Esophagus muscularis mucosa (tissue), 4 donors: ENCODE measurements at regions not wholly inside any gene's neighbourhood (a gene's known extent, or its start where the extent isn't known, plus 50 kb on each side); places are given as distances from the start of the nearest gene placed in this dataset.

Experiments used
- DNase-seq: peaks from one replicate; pipeline ENCODE4 v3.0.0-alpha.2; 2017; ENCODE audit errors: extremely low spot score
- H3K27ac ChIP-seq, 4 donors: fragments of 200-600 bp; sonication (generic); replicated peaks in 1 of 4; 1 replicate in 3 of 4; 2 replicates in 1 of 4; pipeline ENCODE4 v1.5.1; 2016 to 2019; ENCODE audit warnings: mild to moderate bottlenecking in 1 of 4
- H3K27me3 ChIP-seq, 4 donors: fragments of 200-600 bp; sonication (generic); one replicate each; pipeline versions ENCODE4 v1.5.1 to v1.6.0; 2016 to 2019
- H3K36me3 ChIP-seq, 4 donors: fragments of 200-600 bp; sonication (generic); one replicate each; pipeline ENCODE4 v1.5.1; 2016 to 2019
- H3K4me1 ChIP-seq, 4 donors: fragments of 200-600 bp; sonication (generic); one replicate each; pipeline ENCODE4 v1.5.1; 2016 to 2019
- H3K4me3 ChIP-seq, 4 donors: fragments of 200-600 bp; sonication (generic); 1 replicate in 2 of 4; 2 replicates in 2 of 4; pipeline ENCODE4 v1.5.1; 2016 to 2019; ENCODE audit warnings: mild to moderate bottlenecking in 4 of 4, moderate library complexity in 1 of 4
- H3K9me3 ChIP-seq, 4 donors: fragments of 200-600 bp; sonication (generic); 1 replicate in 3 of 4; 2 replicates in 1 of 4; pipeline ENCODE4 v1.5.1; 2016 to 2019
- CTCF ChIP-seq, 3 experiments: fragments of 200-600 bp in 2 of 3; fragments of 450-650 bp in 1 of 3; sonication (generic) in 2 of 3; IDR thresholded peaks; one replicate each; pipeline ENCODE4 v1.5.1; 2017 to 2019; ENCODE audit warnings: antibody characterized with exemption in 3 of 3, mild to moderate bottlenecking in 2 of 3, moderate library complexity in 1 of 3
- EP300 ChIP-seq: sonication (generic); formaldehyde crosslinking; IDR thresholded peaks from one replicate; pipeline ENCODE4 v1.6.1; 2017; ENCODE audit warnings: antibody characterized with exemption
- POLR2A ChIP-seq: fragments of 450-650 bp; IDR thresholded peaks from one replicate; pipeline ENCODE4 v1.6.1; 2017; ENCODE audit warnings: antibody characterized with exemption, moderate library complexity, mild to moderate bottlenecking, low read depth
- POLR2AphosphoS5 ChIP-seq, 2 donors: sonication (generic); formaldehyde crosslinking; IDR thresholded peaks; one replicate each; pipeline ENCODE4 v1.6.1; 2017; ENCODE audit warnings: antibody characterized with exemption in 2 of 2
- WGBS: methylation state at CpG from one replicate; pipeline ENCODE4 v1.1.5; 2018; 5-methylcytosine and 5-hydroxymethylcytosine counted together
- intact Hi-C: fragments of 100-400 bp; cut with DNase I; formaldehyde crosslinking; loops from one replicate; pipeline ENCODE4 v1.15.1; 2023

- WGBS: 88% methylated on average over 5 of the region's 5 CpGs
- Histone ChIP-seq H3K27ac (peak overlapping the region in 1 of 4 donors; percentile 55), H3K4me3 (no peak overlapping the region), H3K4me1 (peaks cover 19 to 33% (median 30%) of the 10 kb centered on the region in 4 donors), H3K9me3 (peaks cover 0 to 6% (median 2%) of the 10 kb centered on the region in 4 donors), H3K27me3 (no peaks in the 10 kb centered on the region), H3K36me3 (no peaks in the 10 kb centered on the region)
- intact Hi-C loops: loop anchor here (10.0 kb wide), 1 partner anchor 79 kb away; no protein-coding TSS in a partner anchor
- TF ChIP-seq EP300 (no peak), POLR2A (no peak), CTCF (IDR thresholded peaks at IDR 0.05) (no peak), POLR2AphosphoS5 (IDR thresholded peaks at IDR 0.05) (no peak)
- no peak for DNase-seq
Observed at GRCh38 chr2:43025709-43026295, 200.6 kb downstream of the ZFP36L2 start.

- no peak for TF ChIP-seq EP300
- TF ChIP-seq POLR2A: no peak
- peak; percentile 91 to 93 (median 93) for TF ChIP-seq CTCF (IDR thresholded peaks at IDR 0.05)
- peak; percentile 51 to 56 for TF ChIP-seq POLR2AphosphoS5 (IDR thresholded peaks at IDR 0.05)
- intact Hi-C loops: loop anchor here (5.0 to 10.0 kb wide), 3 partner anchors 80 to 458 kb away; no protein-coding TSS in a partner anchor
- Histone ChIP-seq H3K9me3 (peaks cover 0 to 12% (median 5%) of the 10 kb centered on the region in 4 donors), H3K27me3 (no peaks in the 10 kb centered on the region), H3K4me1 (peaks cover 19 to 36% (median 28%) of the 10 kb centered on the region in 4 donors), H3K4me3 (no peak overlapping the region), H3K27ac (peak overlapping the region in 1 of 4 donors; percentile 55), H3K36me3 (no peaks in the 10 kb centered on the region)
- WGBS: 36% methylated on average over 9 of the region's 9 CpGs
- no peak for DNase-seq
Observed at GRCh38 chr2:43024515-43025011, 201.8 kb downstream of the ZFP36L2 start.

- no peak for DNase-seq
- Histone ChIP-seq H3K27ac (no peak overlapping the region), H3K4me1 (peaks cover 19 to 42% (median 29%) of the 10 kb centered on the region in 4 donors), H3K36me3 (no peaks in the 10 kb centered on the region), H3K4me3 (no peak overlapping the region), H3K9me3 (peaks cover 0 to 12% (median 5%) of the 10 kb centered on the region in 4 donors), H3K27me3 (no peaks in the 10 kb centered on the region)
- TF ChIP-seq CTCF (IDR thresholded peaks at IDR 0.05): no peak
- no peak for TF ChIP-seq POLR2AphosphoS5 (IDR thresholded peaks at IDR 0.05)
- no peak for TF ChIP-seq POLR2A
- TF ChIP-seq EP300: no peak
- 80% methylated on average over 5 of the region's 6 CpGs for WGBS
- intact Hi-C loops: loop anchor here (5.0 to 10.0 kb wide), 3 partner anchors 81 to 458 kb away; no protein-coding TSS in a partner anchor
Observed at GRCh38 chr2:43023791-43024514, 202.5 kb downstream of the ZFP36L2 start.

GRCh38 chr2:43022896-43023295, 203.5 kb downstream of the ZFP36L2 start:
- DNase-seq: no peak
- TF ChIP-seq CTCF (IDR thresholded peaks at IDR 0.05) (no peak), EP300 (no peak)
- intact Hi-C loops: loop anchor here (5.0 to 10.0 kb wide), 3 partner anchors 82 to 459 kb away; no protein-coding TSS in a partner anchor
- no peak overlapping the region for H3K27ac ChIP-seq
- 88% methylated on average over 5 of the region's 5 CpGs for WGBS
- H3K9me3 ChIP-seq: peaks cover 0 to 12% (median 5%) of the 10 kb centered on the region in 4 donors
- no peak overlapping the region for H3K4me3 ChIP-seq
- H3K36me3 ChIP-seq: no peaks in the 10 kb centered on the region
- no peaks in the 10 kb centered on the region for H3K27me3 ChIP-seq
- peaks cover 29 to 51% (median 39%) of the 10 kb centered on the region in 4 donors for H3K4me1 ChIP-seq
